GOT3 (cell line): ENCODE measurements at regions not wholly inside any gene's neighbourhood (a gene's known extent, or its start where the extent isn't known, plus 50 kb on each side); places are given as distances from the start of the nearest gene placed in this dataset.
"Not testable (repeated sequence)": the region's sequence is repeated elsewhere in the genome, so short reads cannot be mapped to it uniquely, and the experiment has no call there.

Experiments used
- DNase-seq: peaks from one replicate; lab custom pipeline; 2025; ENCODE audit warnings: mixed read lengths; lab: John Stamatoyannopoulos, UW

GRCh38 chr17:51435641-51436091 is 175.3 kb downstream of the UTP18 start:
- no peak for DNase-seq

DNA sequence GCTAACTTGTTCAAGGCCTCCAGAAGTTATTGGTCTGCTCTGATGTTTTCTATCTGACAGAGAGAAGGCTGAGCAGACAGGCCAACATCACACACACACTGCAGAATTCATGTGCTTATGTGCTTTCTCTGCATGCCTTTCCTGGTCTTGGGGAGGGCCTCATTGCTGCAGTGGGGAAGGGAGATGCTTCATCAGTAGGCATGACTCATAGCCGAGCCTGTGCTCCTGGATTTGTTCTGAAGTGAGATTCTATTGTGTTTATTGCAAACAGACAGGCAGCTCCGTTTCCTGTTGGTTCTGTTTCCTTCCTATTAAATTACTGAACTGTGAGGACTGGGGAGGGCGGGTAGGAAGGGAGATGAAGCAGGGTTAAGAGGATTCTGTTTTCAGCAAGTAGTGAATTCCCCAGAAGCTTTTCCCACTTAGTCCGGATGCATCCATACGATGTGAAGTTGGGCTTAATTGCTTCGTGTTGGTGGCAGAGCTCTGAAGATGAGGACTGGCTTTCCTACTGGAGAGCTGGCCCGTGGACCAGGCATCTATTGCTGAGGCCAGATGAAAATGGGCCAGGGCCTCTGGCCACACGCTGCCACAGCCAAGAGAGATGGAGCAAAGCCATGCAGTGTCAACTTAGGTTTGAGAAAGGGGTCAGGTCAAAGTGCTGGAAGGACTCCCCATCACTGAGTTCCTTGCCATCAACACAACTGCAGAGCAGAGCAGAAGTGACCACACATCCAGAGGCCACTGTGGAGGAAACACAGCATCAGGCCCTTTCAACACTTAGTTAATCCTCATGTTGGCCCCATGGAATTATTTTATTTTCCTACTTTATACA is 179.3 kb downstream of the UTP18 start:
- no peak for DNase-seq

DNA sequence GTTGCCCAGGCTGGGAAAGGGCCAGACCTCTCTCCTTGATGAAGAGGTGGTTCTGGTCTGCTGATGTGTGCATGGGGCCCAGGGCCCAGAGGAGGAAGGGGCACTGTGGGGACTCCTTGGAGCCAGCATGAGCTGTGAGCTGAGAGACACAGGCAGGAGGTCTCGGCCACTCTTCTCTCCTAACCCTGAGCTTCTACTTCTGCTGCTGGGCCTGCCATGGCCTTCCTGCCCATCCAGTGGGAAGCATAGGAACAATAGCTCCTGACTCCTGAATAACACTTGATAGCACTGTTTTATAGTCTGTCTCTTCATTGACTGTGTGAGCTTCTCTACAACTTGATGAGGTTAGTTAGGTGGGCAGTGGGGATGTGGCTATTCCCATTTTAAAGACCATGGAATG is 181.1 kb downstream of the UTP18 start:
- no peak for DNase-seq

DNA sequence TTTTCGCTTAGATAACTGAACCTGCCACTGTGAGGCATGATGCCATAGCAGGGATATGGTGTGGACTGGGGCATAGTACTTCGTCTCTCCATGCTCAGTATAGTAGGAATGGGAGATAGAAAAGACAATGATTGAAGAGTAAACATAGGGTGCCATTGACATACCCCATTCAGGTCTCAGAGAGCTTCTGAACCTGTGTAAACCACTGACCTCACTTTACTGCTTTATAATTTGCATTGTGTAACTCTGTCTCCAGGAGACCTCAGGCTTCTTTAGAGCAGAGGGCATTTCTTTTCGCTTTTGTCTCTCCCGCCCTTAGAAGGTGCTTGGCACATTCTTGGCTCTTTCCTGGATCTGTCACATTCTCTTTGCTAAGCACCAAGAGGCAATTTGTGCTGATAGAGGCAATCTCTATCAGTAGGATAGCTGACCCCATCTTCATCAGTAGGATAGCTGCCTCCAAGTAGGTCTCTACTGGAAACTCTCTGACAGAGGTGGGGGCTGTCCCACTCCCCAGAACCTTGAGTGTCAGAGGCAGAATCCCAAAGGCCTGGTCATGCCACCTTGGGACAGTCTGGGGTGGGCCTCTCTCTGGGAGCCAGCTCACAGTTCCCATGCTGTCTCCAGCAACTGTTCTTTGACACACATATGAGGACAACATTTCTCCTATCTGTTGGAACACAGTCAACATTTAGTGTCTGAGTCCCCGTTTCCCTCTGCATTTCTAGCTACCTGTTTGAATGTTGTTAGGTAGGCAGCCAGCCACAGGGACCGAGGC is 181.9 kb downstream of the UTP18 start:
- DNase-seq, result no peak

GRCh38 chr17:51443646-51444045 is 183.3 kb downstream of the UTP18 start:
- DNase-seq, result no peak

DNA sequence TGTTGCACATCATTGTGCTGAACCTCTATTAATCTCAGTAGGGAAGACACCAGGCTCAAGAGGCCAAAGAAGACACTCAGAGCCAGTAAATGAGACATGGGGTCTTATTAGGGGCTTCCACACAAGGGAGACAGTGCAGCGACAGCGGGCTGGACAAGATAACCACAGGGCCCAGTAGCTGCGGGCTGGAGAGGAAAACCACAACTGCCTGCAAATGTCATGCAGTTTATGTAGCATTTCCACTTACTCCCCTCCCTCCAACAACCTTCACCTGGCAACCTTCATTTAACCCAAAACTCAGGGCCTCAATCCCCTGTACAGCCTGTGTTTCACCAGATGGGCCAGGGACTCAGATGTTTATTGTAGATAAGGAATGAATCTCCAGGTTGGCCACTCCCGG is 185.6 kb downstream of the UTP18 start:
- no peak for DNase-seq

- DNase-seq, result no peak
Measured at GRCh38 chr17:51454456-51454978, 194.2 kb downstream of the UTP18 start.

DNA sequence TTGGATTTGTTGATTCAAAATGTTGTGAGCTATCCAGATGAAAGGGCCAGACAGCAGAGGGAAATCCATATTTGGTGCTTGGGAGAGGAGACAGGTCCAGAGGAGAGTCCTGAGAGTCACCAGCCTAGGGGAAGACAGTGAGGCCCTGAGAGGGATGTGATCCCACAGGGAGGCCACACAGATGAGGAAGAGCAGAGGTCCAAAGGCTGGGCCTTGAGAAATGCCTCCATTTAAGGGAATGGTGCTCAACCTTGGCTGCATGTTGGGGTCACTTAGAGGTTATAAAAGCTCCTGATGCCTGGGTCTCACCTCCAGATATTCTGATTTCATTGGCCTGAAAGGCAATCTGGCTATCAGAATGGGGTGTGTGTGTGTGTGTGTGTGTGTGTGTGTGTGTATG is 194.9 kb downstream of the UTP18 start:
- no peak for DNase-seq

DNA sequence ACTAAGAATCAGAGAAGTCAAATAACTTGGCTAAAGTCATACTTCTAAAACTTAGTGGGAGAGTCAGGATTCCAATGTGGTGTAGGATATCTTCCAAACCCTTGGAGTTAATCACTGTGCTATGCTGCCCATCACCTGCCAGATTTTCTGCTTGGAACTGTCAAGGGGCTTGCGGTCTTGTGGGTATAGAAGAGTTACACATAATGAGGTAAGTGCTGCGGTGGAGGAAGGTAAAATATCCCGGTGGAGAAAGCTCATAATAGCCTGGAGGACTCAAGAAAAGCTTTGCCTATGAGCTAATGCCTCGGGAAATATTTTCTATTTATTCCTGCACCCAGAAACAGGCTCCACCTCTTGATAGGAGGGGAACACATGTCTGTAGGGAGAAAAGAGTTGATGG is 195.6 kb downstream of the UTP18 start:
- no peak for DNase-seq

GRCh38 chr17:51456942-51457341 is 196.6 kb downstream of the UTP18 start:
- no peak for DNase-seq

GRCh38 chr17:51461578-51462004 is 201.2 kb downstream of the UTP18 start:
- DNase-seq, result no peak

- no peak for DNase-seq
Measured at GRCh38 chr17:51463353-51463752, 203.0 kb downstream of the UTP18 start.

- no peak for DNase-seq
Measured at GRCh38 chr17:51467336-51467735, 207.0 kb downstream of the UTP18 start.

GRCh38 chr17:51472670-51473205 is 212.4 kb downstream of the UTP18 start:
- DNase-seq, result no peak

GRCh38 chr17:51474764-51475163 is 214.4 kb downstream of the UTP18 start:
- no peak for DNase-seq

DNA sequence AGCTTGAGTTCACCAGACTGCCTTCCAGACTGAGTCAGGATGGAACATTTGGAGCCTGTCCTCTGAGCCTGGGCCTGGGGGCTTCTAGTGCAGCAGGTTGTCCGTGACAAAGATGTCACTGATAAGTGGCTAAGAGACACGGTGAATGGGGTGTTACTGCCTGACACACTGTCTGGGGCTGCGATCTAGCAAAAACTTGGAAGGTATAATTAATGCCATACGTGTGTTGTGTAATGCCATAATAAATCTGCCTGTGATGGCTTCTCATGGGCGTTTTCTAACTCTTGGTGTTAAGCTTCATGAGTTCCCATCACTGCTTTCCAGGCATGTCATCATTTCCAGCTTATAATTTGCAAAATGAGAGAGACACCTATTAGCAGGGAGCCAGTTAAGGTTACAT is 215.4 kb downstream of the UTP18 start:
- no peak for DNase-seq

DNA sequence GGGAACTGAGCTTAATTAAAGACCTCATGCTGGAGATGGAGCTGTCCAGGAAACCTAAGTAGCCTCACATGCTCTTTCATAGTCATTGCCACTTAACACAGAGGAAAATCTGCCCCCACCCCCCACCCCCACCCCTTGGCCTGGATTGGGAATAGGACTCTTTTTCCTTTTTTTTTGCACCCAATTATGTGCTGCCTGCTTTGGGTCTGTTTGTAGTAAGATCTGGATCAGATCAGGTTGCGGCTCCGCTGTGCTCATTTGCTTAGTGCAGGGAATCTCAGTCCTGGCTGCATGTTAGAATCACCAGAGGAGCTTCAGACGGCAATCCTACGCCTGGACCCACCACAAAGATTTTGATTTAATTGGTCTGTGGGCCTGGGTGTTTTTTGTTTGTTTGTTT is 219.0 kb downstream of the UTP18 start:
- DNase-seq, result no peak

- DNase-seq, result no peak
Measured at GRCh38 chr17:51481370-51481769, 221.0 kb downstream of the UTP18 start.

GRCh38 chr17:51482248-51482647 is 221.9 kb downstream of the UTP18 start:
- not testable (repeated sequence) for DNase-seq

- no peak for DNase-seq
Measured at GRCh38 chr17:51486091-51486490, 225.7 kb downstream of the UTP18 start.

- DNase-seq, result no peak
Measured at GRCh38 chr17:51486885-51487520, 226.7 kb downstream of the UTP18 start.

GRCh38 chr17:51487947-51488346 is 227.6 kb downstream of the UTP18 start:
- no peak for DNase-seq
